Activated CD4-positive, alpha-beta T cell treated with anti-CD3 and anti-CD28 coated beads for 36 hours (primary cell): ENCODE measurements at regions not wholly inside any gene's neighbourhood (a gene's known extent, or its start where the extent isn't known, plus 50 kb on each side); places are given as distances from the start of the nearest gene placed in this dataset.

Experiments used
- ATAC-seq: fragments of 200-7000 bp; cut with Tn5 transposase; one replicate; pipeline ENCODE4 v1.10.0; 2021; ENCODE audit warnings: mild to moderate bottlenecking, moderate library complexity
- CTCF ChIA-PET: fragments of 350-600 bp; sonication (Branson Sonifier 250); formaldehyde crosslinking; loops from one replicate; lab custom pipeline; 2021; ENCODE audit warnings: antibody characterized with exemption; lab: Charles Lee
- POLR2A ChIA-PET: fragments of 350-600 bp; sonication (Branson Sonifier 250); formaldehyde crosslinking; loops from one replicate; lab custom pipeline; 2021; ENCODE audit warnings: antibody characterized with exemption, inconsistent platforms; lab: Charles Lee
- DNase-seq: peaks from one replicate; pipeline ENCODE4 v3.0.0-alpha.2; 2020
- H3K27ac Mint-ChIP-seq: one replicate; pipeline ENCODE4 v1.8.0; 2021; ENCODE audit warnings: mixed read lengths
- H3K27me3 Mint-ChIP-seq: one replicate; pipeline ENCODE4 v1.8.0; 2021; ENCODE audit warnings: mixed read lengths
- H3K36me3 Mint-ChIP-seq: one replicate; pipeline ENCODE4 v1.8.0; 2021; ENCODE audit warnings: low read depth, mixed read lengths
- H3K4me1 Mint-ChIP-seq: one replicate; pipeline ENCODE4 v1.8.0; 2021; ENCODE audit warnings: mixed read lengths
- H3K4me3 Mint-ChIP-seq: one replicate; pipeline ENCODE4 v1.8.0; 2021; ENCODE audit warnings: mild to moderate bottlenecking, moderate library complexity, mixed read lengths
- H3K9me3 Mint-ChIP-seq: one replicate; pipeline ENCODE4 v1.8.0; 2021; ENCODE audit warnings: low read depth, mixed read lengths
- intact Hi-C, 2 experiments: fragments of 100-400 bp; cut with DNase I in 1 of 2; cut with micrococcal nuclease in 1 of 2; formaldehyde crosslinking; loops; one replicate each; pipeline versions ENCODE4 v1.14.2 to v1.15.1; 2022 to 2024; cut with DNase I, micrococcal nuclease

DNA sequence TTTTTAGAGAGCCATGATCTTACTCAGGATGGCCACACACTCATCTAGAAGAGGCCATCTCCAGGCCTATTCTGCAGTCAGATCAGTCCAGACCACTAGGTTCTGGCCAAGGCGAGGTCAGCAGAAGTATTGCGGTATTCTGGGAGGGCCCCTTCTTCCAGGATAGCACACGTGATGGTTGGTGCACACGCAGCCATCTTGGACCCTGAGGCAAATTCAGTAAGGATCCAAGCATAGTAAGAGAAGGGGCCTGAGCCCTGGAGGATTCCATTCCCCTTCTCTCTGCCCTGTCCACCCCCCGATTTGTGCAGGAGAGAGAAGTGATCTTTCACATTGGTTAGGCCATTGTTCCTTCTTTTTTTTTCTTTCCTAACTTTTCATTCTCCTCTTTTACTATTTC, 957.9 kb downstream of the BRD1 start:
- intact Hi-C loops = no loop called here
- Mint-ChIP-seq H3K27ac (no peak overlapping the region), H3K4me1 (no peaks in the 10 kb centered on the region), H3K9me3 (no peaks in the 10 kb centered on the region), H3K36me3 (no peaks in the 10 kb centered on the region), H3K27me3 (peaks cover 18% of the 10 kb centered on the region), H3K4me3 (no peak overlapping the region)
- DNase-seq = no peak
- ChIA-PET POLR2A (interaction anchor here (0.6 kb wide), 1 partner anchor 834 kb away, joined by 3 read pairs; no protein-coding TSS in a partner anchor), CTCF (interaction anchor here (0.7 kb wide), 1 partner anchor 255 kb away, joined by 3 read pairs; no protein-coding TSS in a partner anchor)
- ATAC-seq = no peak

DNA sequence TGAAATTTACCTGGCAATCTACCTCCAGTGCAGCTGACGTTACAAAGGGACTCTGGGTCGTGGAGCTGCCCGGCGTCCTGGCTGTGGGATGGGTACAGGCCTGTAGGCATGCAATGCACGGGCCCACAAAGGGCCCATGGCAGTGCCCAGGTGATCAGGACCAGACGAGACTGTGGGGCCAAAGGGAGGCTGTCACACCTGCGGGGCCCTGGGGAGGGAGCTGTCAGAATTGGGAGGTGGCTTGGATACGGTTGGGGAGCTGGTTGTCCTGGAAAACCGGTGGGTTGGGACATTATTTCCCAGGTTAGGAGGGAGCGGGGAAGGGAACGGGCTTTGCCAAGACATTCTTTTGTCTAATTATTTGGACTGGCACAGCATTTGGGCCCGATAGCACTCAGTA, 958.5 kb downstream of the BRD1 start:
- no peaks in the 10 kb centered on the region for H3K9me3 Mint-ChIP-seq
- intact Hi-C loops = no loop called here
- ChIA-PET CTCF (no interaction called here), POLR2A (interaction anchor here (0.6 kb wide), 1 partner anchor 835 kb away, joined by 3 read pairs; no protein-coding TSS in a partner anchor)
- DNase-seq (no peak), ATAC-seq (no peak)
- no peak overlapping the region for H3K27ac Mint-ChIP-seq
- no peaks in the 10 kb centered on the region for H3K4me1 Mint-ChIP-seq
- H3K4me3 Mint-ChIP-seq = no peak overlapping the region
- H3K27me3 Mint-ChIP-seq = peaks cover 22% of the 10 kb centered on the region
- H3K36me3 Mint-ChIP-seq = no peaks in the 10 kb centered on the region

DNA sequence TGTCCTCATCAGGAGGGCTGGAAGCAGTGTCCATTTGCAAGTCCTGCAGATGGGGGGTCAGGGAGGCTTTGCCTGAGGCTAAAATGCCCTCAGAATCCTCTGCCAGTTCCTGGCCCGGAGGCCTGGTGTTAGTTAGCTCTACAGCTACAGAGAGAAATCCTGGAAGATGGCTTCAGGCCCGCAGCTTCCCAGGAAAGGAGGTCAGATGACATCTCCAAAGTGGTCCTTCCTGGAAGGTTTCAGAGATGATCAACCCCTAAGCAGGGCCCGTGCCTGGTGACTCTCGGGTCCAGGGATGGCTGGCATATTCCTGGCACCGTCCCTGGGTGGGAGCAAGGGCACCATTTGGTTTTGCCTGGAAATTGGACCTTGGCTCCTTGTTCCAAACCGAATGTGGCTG, 959.1 kb downstream of the BRD1 start:
- ATAC-seq (no peak), DNase-seq (no peak)
- Mint-ChIP-seq H3K36me3 (no peaks in the 10 kb centered on the region), H3K27ac (no peak overlapping the region), H3K9me3 (no peaks in the 10 kb centered on the region), H3K4me3 (no peak overlapping the region), H3K27me3 (peaks cover 22% of the 10 kb centered on the region), H3K4me1 (no peaks in the 10 kb centered on the region)
- ChIA-PET CTCF (interaction anchor here (0.7 kb wide), 1 partner anchor 441 kb away, joined by 4 read pairs; no protein-coding TSS in a partner anchor), POLR2A (no interaction called here)
- intact Hi-C loops = no loop called here

DNA sequence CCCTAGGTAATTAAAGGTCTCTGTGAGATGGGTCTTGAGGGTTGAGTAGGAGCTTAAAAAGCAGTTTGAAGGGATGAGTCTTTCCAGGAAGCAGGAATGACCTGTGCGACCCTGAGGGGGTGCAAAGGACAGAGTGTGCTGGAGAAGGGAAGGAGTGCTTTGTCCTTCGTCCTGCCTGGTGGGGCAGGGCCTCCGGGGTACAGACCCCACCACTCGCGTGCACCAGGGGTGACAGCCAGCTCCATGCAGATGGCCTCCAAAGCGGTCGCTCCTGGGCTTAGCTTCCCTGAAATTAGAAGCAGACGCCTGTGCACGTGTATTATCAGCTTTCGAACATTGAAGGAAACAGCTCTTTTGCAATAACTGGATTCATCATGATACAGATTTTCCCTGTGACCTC, 959.8 kb downstream of the BRD1 start:
- H3K9me3 Mint-ChIP-seq = no peaks in the 10 kb centered on the region
- DNase-seq = no peak
- no peak overlapping the region for H3K27ac Mint-ChIP-seq
- H3K4me3 Mint-ChIP-seq = no peak overlapping the region
- ATAC-seq = no peak
- intact Hi-C loops = no loop called here
- no peaks in the 10 kb centered on the region for H3K36me3 Mint-ChIP-seq
- H3K27me3 Mint-ChIP-seq = peaks cover 21% of the 10 kb centered on the region
- CTCF ChIA-PET = interaction anchor here (0.7 kb wide), 1 partner anchor 441 kb away, joined by 4 read pairs; no protein-coding TSS in a partner anchor
- POLR2A ChIA-PET = no interaction called here
- no peaks in the 10 kb centered on the region for H3K4me1 Mint-ChIP-seq

DNA sequence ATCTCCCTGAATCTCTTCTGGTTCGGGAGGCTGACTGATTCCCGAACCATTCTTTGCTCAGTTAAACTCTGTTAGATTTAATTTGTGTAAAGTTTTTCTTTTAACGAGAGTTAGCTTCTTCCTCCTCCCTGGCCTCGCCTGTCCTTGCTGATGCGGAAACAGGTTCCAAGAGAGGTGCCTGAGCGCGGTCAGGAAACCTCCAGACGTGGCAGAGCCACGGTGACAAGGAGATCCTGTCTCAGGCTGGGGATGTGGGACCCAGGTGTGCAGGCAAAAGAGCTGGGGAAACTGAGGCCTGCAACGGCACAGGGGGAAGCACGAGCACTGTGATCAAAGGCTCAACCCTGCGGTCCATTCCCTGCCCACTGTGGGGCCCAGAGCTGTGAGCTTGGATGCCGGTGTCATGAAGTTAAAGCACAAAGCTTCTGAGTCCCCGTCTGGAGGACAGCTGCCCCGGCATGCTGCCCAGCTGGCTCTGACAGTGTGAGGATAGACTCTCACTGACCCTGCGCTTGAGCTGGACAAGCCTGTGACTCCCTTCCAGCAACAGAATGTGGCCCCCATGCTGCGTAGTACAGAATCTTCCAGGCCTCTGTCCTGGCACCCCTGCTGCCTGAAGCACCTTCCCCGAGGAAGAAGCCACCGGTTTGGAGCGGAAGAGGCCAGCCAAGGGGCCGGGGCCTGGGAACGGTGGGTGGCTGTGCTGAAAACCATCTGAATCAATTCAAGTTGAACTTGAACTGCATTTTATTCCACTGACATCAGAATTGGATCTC, 960.6 kb downstream of the BRD1 start:
- Mint-ChIP-seq H3K4me3 (no peak overlapping the region), H3K9me3 (no peaks in the 10 kb centered on the region), H3K4me1 (no peaks in the 10 kb centered on the region), H3K27ac (no peak overlapping the region), H3K36me3 (no peaks in the 10 kb centered on the region), H3K27me3 (peaks cover 16% of the 10 kb centered on the region)
- ChIA-PET CTCF (no interaction called here), POLR2A (no interaction called here)
- DNase-seq = no peak
- intact Hi-C loops = no loop called here
- ATAC-seq = no peak

DNA sequence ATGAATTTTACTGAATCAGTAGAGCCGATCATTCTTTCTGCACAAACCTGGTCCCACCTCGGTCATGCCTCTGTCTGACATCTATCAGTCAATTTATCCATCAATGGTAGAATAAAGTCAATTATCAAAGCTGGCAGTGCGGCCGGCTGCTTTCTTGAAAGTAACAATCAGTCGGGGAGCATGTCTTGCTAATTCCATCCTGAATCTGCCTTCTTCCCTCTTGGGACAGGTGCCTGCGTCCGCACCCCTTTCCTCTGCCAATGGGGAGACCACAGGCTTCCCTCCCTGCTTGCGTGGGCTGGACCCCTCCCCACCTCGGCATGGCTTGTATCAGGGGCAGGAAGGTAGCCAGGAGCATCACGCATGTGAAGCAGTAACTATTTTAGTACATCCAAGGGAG, 962.9 kb downstream of the BRD1 start:
- POLR2A ChIA-PET = no interaction called here
- no peak for DNase-seq

DNA sequence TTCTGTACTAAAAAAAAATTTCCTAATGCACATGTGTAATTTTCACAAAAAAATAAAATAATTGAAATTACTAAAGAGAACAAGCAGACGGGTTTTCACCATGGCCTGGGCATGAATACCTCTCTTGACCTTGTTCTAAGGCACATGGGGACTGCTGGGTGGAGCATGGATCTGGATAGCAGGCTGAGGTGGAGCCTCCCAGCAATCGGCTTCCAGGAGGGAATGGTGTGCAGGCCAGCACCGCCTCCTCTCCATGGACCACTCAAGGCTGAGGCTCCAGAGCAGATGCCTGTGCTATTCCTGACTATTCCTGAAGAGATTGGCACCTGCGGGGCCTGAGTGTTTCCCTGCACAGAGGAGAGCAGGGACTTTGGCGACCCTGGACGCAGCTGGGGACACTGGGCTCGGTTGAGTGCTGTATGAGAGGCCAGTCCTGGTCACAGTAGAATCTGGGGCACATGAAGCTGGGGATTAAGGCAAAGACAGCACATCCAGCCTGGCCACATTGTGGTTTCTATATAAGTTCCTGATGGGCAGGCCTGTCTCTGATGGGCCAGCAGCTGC, 963.6 kb downstream of the BRD1 start:
- H3K9me3 Mint-ChIP-seq = no peaks in the 10 kb centered on the region
- POLR2A ChIA-PET = no interaction called here
- no peak overlapping the region for H3K27ac Mint-ChIP-seq
- peaks cover 20% of the 10 kb centered on the region for H3K27me3 Mint-ChIP-seq
- ATAC-seq (no peak), DNase-seq (no peak)
- intact Hi-C loops = no loop called here
- no peaks in the 10 kb centered on the region for H3K4me1 Mint-ChIP-seq
- no peak overlapping the region for H3K4me3 Mint-ChIP-seq
- no peaks in the 10 kb centered on the region for H3K36me3 Mint-ChIP-seq
- CTCF ChIA-PET = no interaction called here

More for the DNA sequence above, 962.9 kb downstream of the BRD1 start:
- peaks cover 18% of the 10 kb centered on the region for H3K27me3 Mint-ChIP-seq
- no peak overlapping the region for H3K27ac Mint-ChIP-seq
- ATAC-seq = no peak
- intact Hi-C loops = no loop called here
- no peaks in the 10 kb centered on the region for H3K9me3 Mint-ChIP-seq
- no peaks in the 10 kb centered on the region for H3K36me3 Mint-ChIP-seq
- CTCF ChIA-PET = interaction anchor here (0.6 to 0.8 kb wide), 2 partner anchors 140 to 440 kb away, joined by 3 read pairs; no protein-coding TSS in a partner anchor
- H3K4me1 Mint-ChIP-seq = no peaks in the 10 kb centered on the region
- no peak overlapping the region for H3K4me3 Mint-ChIP-seq

DNA sequence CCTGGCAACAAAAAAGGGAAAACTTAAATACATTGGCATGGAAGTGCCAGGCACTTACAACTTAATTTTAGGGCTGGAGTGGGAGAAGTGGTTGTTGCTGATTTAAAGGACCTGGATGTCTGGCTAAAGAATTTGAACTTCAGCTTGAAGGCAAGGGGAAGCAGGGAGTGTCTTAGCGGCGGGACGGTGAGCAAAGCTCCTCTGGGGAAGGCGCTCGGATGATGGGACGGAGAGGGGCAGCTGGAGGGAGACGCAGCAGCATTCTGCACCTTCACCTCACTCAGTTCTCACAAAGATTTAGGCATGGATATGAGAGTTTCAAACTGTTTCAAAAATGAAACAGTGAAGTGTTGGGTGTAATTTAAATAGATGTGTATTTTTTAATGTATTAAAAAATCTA, 967.1 kb downstream of the BRD1 start:
- intact Hi-C loops = no loop called here
- no peak for ATAC-seq
- H3K36me3 Mint-ChIP-seq = no peaks in the 10 kb centered on the region
- H3K27me3 Mint-ChIP-seq = peaks cover 22% of the 10 kb centered on the region
- ChIA-PET CTCF (no interaction called here), POLR2A (no interaction called here)
- H3K9me3 Mint-ChIP-seq = no peaks in the 10 kb centered on the region
- no peak overlapping the region for H3K4me3 Mint-ChIP-seq
- H3K27ac Mint-ChIP-seq = no peak overlapping the region
- H3K4me1 Mint-ChIP-seq = no peaks in the 10 kb centered on the region
- DNase-seq = no peak

DNA sequence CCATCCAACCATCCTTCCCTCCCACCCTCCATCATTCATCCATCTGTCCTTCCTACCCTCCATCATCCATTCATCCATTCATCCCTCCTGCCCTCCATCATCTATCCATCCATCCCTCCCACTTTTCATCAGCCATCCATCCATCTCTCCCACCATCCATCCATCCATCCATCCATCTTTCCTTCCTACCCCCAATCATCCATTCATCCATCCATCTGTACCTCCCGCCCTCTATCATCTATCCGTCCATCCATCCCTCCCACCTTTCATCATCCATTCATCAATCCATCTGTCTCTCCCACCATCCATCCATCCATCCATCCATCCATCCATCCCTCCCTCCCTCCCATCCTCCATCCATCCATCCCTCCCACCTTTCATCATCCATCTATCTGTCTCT, 968.8 kb downstream of the BRD1 start:
- Mint-ChIP-seq H3K27me3 (peaks cover 21% of the 10 kb centered on the region), H3K4me1 (no peaks in the 10 kb centered on the region), H3K4me3 (no peak overlapping the region), H3K9me3 (no peaks in the 10 kb centered on the region), H3K36me3 (no peaks in the 10 kb centered on the region), H3K27ac (no peak overlapping the region)
- ChIA-PET CTCF (no interaction called here), POLR2A (no interaction called here)
- ATAC-seq = no peak
- intact Hi-C loops = no loop called here
- no peak for DNase-seq

DNA sequence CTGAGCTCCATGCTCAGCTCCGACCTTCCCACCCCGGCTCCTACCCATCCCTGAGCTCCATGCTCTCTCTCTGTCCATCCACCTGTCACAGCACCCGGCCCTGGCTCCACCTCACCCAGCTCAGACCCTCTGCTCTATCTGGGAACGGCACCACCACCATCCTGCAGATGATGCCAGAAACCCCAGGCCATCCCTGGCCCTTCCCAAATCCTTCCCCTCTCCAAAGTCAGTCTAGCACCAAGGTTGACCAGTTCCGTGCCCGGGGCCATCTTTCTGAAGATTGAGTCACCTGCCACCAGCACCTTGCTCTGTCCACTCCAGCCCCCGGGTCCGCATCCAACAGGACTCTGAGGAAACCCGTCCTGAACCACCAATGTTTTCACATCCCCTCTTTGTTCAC, 969.6 kb downstream of the BRD1 start:
- no peaks in the 10 kb centered on the region for H3K4me1 Mint-ChIP-seq
- no peak overlapping the region for H3K27ac Mint-ChIP-seq
- ChIA-PET POLR2A (no interaction called here), CTCF (no interaction called here)
- no peaks in the 10 kb centered on the region for H3K9me3 Mint-ChIP-seq
- ATAC-seq = no peak
- H3K4me3 Mint-ChIP-seq = no peak overlapping the region
- intact Hi-C loops = no loop called here
- no peaks in the 10 kb centered on the region for H3K36me3 Mint-ChIP-seq
- DNase-seq = no peak
- H3K27me3 Mint-ChIP-seq = peaks cover 21% of the 10 kb centered on the region

DNA sequence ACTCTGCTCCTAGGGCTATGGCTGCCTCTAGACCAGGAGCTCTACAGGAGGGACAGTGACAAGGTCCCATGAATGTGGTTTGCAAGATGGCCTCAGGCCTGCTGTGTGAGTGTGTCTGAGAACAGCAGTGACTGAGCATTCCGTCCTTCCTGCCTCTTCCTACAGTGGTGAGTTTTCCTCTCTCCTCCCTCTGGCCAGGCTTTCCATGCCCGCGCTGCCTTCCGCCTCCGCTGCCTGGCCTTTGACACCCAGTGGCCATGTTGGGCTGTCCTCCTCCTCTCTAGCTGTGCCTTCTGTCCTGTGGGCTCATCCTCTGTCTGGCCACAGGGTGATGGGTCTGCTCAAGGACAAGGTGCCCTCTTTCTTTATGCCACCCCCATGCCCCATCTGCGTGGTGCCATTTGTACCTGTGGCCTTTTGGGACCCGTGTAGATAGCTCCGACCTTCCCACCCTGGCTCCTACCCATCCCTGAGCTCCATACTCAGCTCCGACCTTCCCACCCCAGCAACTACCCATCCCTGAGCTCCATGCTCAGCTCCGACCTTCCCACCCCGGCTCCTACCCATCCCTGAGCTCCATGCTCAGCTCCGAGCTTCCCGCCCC, 970.4 kb downstream of the BRD1 start:
- no peaks in the 10 kb centered on the region for H3K4me1 Mint-ChIP-seq
- no peaks in the 10 kb centered on the region for H3K9me3 Mint-ChIP-seq
- no peak overlapping the region for H3K27ac Mint-ChIP-seq
- H3K36me3 Mint-ChIP-seq = no peaks in the 10 kb centered on the region
- no peak overlapping the region for H3K4me3 Mint-ChIP-seq
- POLR2A ChIA-PET = no interaction called here
- CTCF ChIA-PET = no interaction called here
- DNase-seq (no peak), ATAC-seq (no peak)
- intact Hi-C loops = no loop called here
- H3K27me3 Mint-ChIP-seq = peaks cover 21% of the 10 kb centered on the region

DNA sequence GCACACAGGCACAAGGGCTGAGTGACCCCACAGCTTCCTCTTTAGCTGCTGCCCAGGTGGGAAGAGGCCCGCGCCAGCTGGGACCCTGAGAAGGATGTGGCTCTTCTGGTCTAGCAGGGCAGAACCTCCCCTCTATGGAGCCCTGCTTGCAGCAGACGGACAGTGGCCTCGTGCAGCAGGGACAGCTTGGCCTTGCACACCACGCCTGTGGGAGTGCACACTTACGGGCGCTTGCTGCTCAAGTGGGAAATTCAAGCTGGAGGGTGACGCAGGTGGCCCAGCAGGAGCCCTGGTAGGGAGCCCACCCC, 971.4 kb downstream of the BRD1 start:
- ATAC-seq = no peak
- intact Hi-C loops = no loop called here
- H3K27ac Mint-ChIP-seq = no peak overlapping the region
- peaks cover 21% of the 10 kb centered on the region for H3K27me3 Mint-ChIP-seq
- CTCF ChIA-PET = no interaction called here
- no peak for DNase-seq
- H3K4me1 Mint-ChIP-seq = no peaks in the 10 kb centered on the region
- POLR2A ChIA-PET = no interaction called here
- no peaks in the 10 kb centered on the region for H3K9me3 Mint-ChIP-seq
- H3K4me3 Mint-ChIP-seq = no peak overlapping the region
- H3K36me3 Mint-ChIP-seq = no peaks in the 10 kb centered on the region
